ENCODE measurements at regions not wholly inside any gene's neighbourhood (a gene's known extent, or its start where the extent isn't known, plus 50 kb on each side); places are given as distances from the start of the nearest gene placed in this dataset.

GRCh38 chr1:230581446-230582079, 60.7 kb upstream of the COG2 start:
- TF ChIP-seq CTCF (IDR thresholded peaks at IDR 0.05; ENCODE audit: borderline replicate concordance): no peak
- Histone ChIP-seq H3K27ac (replicated peaks) (no peak overlapping the region), H3K4me3 (no peak overlapping the region), H3K9me3 (replicated peaks) (peaks cover 9% of the 10 kb centered on the region), H3K4me1 (no peaks in the 10 kb centered on the region), H3K36me3 (no peaks in the 10 kb centered on the region), H3K27me3 (ENCODE audit: low read depth) (peaks cover 17% of the 10 kb centered on the region)
- no peak for DNase-seq
- intact Hi-C loops (cut with micrococcal nuclease): no loop called here

- intact Hi-C loops (cut with micrococcal nuclease): no loop called here
- no peak for TF ChIP-seq CTCF (IDR thresholded peaks at IDR 0.05; ENCODE audit: borderline replicate concordance)
- peaks cover 17% of the 10 kb centered on the region for H3K27me3 ChIP-seq (ENCODE audit: low read depth)
These were observed 63.7 kb upstream of the COG2 start for GRCh38 chr1:230578616-230579015.

DNA sequence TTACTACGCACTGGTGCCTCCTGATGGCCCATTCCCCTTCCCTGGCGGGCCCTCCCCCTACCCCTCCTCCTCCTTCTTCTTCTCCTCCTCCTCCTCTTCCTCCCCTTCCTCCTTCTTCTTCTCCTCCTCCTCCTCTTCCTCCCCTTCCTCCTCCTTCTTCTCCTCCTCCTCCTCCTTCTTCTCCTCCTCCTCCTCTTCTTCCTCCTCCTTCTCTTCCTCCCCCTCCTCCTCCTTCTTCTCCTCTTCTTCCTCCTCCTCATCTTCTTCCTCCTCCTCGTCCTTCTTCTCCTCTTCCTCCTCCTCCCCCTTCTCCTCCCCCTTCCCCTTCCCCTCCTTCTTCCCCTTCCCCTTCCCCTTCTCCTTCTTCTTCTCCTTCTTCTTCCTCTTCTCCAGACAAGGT, 64.7 kb upstream of the COG2 start:
- no peaks in the 10 kb centered on the region for H3K4me1 ChIP-seq
- H3K36me3 ChIP-seq: no peaks in the 10 kb centered on the region
- no peaks in the 10 kb centered on the region for H3K9me3 ChIP-seq (replicated peaks)
- DNase-seq: no peak
- no peak for TF ChIP-seq CTCF (IDR thresholded peaks at IDR 0.05; ENCODE audit: borderline replicate concordance)
- intact Hi-C loops (cut with micrococcal nuclease): no loop called here
- no peak overlapping the region for H3K27ac ChIP-seq (replicated peaks)
- H3K27me3 ChIP-seq (ENCODE audit: low read depth): peaks cover 17% of the 10 kb centered on the region
- no peak overlapping the region for H3K4me3 ChIP-seq

More at GRCh38 chr1:230578616-230579015, 63.7 kb upstream of the COG2 start:
- no peaks in the 10 kb centered on the region for H3K9me3 ChIP-seq (replicated peaks)
- H3K4me3 ChIP-seq: no peak overlapping the region
- no peak overlapping the region for H3K27ac ChIP-seq (replicated peaks)
- H3K4me1 ChIP-seq: no peaks in the 10 kb centered on the region
- H3K36me3 ChIP-seq: no peaks in the 10 kb centered on the region
- DNase-seq: no peak

- TF ChIP-seq CTCF (IDR thresholded peaks at IDR 0.05; ENCODE audit: borderline replicate concordance): no peak
- no peak for DNase-seq
- H3K9me3 ChIP-seq (replicated peaks): no peaks in the 10 kb centered on the region
- H3K36me3 ChIP-seq: no peaks in the 10 kb centered on the region
- H3K4me3 ChIP-seq: no peak overlapping the region
- H3K27me3 ChIP-seq (ENCODE audit: low read depth): peaks cover 11% of the 10 kb centered on the region
- peaks cover 3% of the 10 kb centered on the region for H3K4me1 ChIP-seq
- intact Hi-C loops (cut with micrococcal nuclease): no loop called here
- no peak overlapping the region for H3K27ac ChIP-seq (replicated peaks)
These were observed 66.3 kb upstream of the COG2 start for GRCh38 chr1:230575886-230576500.

DNA sequence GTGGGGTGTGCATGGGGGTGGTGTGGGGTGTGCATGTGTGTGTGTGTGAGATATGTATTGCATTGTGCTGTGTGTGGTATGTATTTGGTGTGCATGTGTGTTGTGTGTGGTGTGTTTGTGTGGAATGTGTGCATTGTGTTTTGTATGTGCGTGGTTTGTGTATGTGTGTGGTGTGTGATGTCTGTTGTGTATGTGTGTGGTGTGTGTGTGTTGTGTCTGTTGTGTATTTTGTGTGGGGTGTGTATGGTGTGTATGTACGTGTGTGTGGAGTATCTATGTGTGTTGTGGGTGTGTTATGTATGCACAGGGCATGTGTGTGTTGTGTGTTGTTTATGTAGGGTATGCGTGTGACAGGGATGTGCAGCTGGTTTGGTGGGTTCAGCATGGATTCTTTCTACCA, 67.8 kb upstream of the COG2 start:
- no peak for TF ChIP-seq CTCF (IDR thresholded peaks at IDR 0.05; ENCODE audit: borderline replicate concordance)
- intact Hi-C loops (cut with micrococcal nuclease): no loop called here
- H3K4me3 ChIP-seq: no peak overlapping the region
- peaks cover 11% of the 10 kb centered on the region for H3K27me3 ChIP-seq (ENCODE audit: low read depth)
- H3K4me1 ChIP-seq: peaks cover 3% of the 10 kb centered on the region
- H3K36me3 ChIP-seq: no peaks in the 10 kb centered on the region
- no peaks in the 10 kb centered on the region for H3K9me3 ChIP-seq (replicated peaks)
- no peak for DNase-seq
- H3K27ac ChIP-seq (replicated peaks): no peak overlapping the region
